Right atrium auricular region (tissue), 2 donors: ENCODE measurements at regions not wholly inside any gene's neighbourhood (a gene's known extent, or its start where the extent isn't known, plus 50 kb on each side); places are given as distances from the start of the nearest gene placed in this dataset.
"Not testable (repeated sequence)": the region's sequence is repeated elsewhere in the genome, so short reads cannot be mapped to it uniquely, and the experiment has no call there.

Experiments used
- DNase-seq: peaks from one replicate; pipeline ENCODE4 v3.0.0-alpha.2; 2019; ENCODE audit warnings: low spot score
- H3K27ac ChIP-seq, 2 donors: fragments of 200-600 bp; sonication (generic); 1 replicate in 1 of 2; 2 replicates in 1 of 2; pipeline ENCODE4 v1.5.1; 2016 to 2019
- H3K27me3 ChIP-seq, 2 donors: fragments of 200-600 bp; sonication (generic); one replicate each; pipeline versions ENCODE4 v1.5.1 to v1.6.0; 2017 to 2019
- H3K36me3 ChIP-seq: fragments of 200-600 bp; sonication (generic); one replicate; pipeline ENCODE4 v1.5.1; 2016
- H3K4me1 ChIP-seq, 2 donors: fragments of 200-600 bp; sonication (generic); one replicate each; pipeline versions ENCODE4 v1.5.1 to v1.6.0; 2017 to 2019
- H3K4me3 ChIP-seq, 2 donors: fragments of 200-600 bp; sonication (generic); 1 replicate in 1 of 2; 2 replicates in 1 of 2; pipeline ENCODE4 v1.5.1; 2017 to 2019; ENCODE audit warnings: mild to moderate bottlenecking in 1 of 2, moderate library complexity in 1 of 2
- H3K9me3 ChIP-seq, 2 donors: fragments of 200-600 bp; sonication (generic); one replicate each; pipeline ENCODE4 v1.5.1; 2019
- CTCF ChIP-seq, 2 donors: fragments of 200-600 bp; sonication (generic); IDR thresholded peaks; one replicate each; pipeline ENCODE4 v1.5.1; 2019; ENCODE audit warnings: antibody characterized with exemption in 2 of 2

- not testable (repeated sequence) for H3K27ac ChIP-seq, DNase-seq, H3K4me3 ChIP-seq, H3K4me1 ChIP-seq, H3K27me3 ChIP-seq, H3K9me3 ChIP-seq, H3K36me3 ChIP-seq
Measured at GRCh38 chr16:31975826-31976419, 102.3 kb downstream of the ZNF267 start.

- H3K36me3 ChIP-seq, DNase-seq, H3K4me3 ChIP-seq, H3K27me3 ChIP-seq, H3K9me3 ChIP-seq, H3K4me1 ChIP-seq, H3K27ac ChIP-seq: not testable (repeated sequence)
Measured at GRCh38 chr16:31978463-31978862, 104.9 kb downstream of the ZNF267 start.

GRCh38 chr16:31981739-31982138 lies 108.1 kb downstream of the ZNF267 start:
- H3K27ac ChIP-seq, H3K36me3 ChIP-seq, H3K4me1 ChIP-seq, H3K27me3 ChIP-seq, DNase-seq, H3K4me3 ChIP-seq, H3K9me3 ChIP-seq: not testable (repeated sequence)

GRCh38 chr16:31982986-31983385 lies 109.4 kb downstream of the ZNF267 start:
- not testable (repeated sequence) for H3K9me3 ChIP-seq, H3K36me3 ChIP-seq, H3K4me1 ChIP-seq, H3K27ac ChIP-seq, H3K4me3 ChIP-seq, DNase-seq, H3K27me3 ChIP-seq

- H3K4me3 ChIP-seq, H3K27ac ChIP-seq, H3K36me3 ChIP-seq, H3K4me1 ChIP-seq, H3K9me3 ChIP-seq, DNase-seq, H3K27me3 ChIP-seq: not testable (repeated sequence)
Measured at GRCh38 chr16:31983666-31984065, 110.1 kb downstream of the ZNF267 start.

GRCh38 chr16:31986895-31987294 lies 113.3 kb downstream of the ZNF267 start:
- H3K36me3 ChIP-seq, H3K27ac ChIP-seq, DNase-seq, H3K4me3 ChIP-seq, H3K27me3 ChIP-seq, H3K9me3 ChIP-seq, H3K4me1 ChIP-seq: not testable (repeated sequence)

GRCh38 chr16:31988595-31989581 lies 115.3 kb downstream of the ZNF267 start:
- H3K4me1 ChIP-seq, H3K27ac ChIP-seq, H3K36me3 ChIP-seq, H3K9me3 ChIP-seq, H3K27me3 ChIP-seq, H3K4me3 ChIP-seq, DNase-seq: not testable (repeated sequence)
- TF ChIP-seq CTCF (IDR thresholded peaks at IDR 0.05), result peak in 1 of 2 donors; percentile 35

GRCh38 chr16:31990261-31990660 lies 116.7 kb downstream of the ZNF267 start:
- H3K9me3 ChIP-seq, H3K36me3 ChIP-seq, H3K4me3 ChIP-seq, H3K27me3 ChIP-seq, H3K27ac ChIP-seq, DNase-seq, H3K4me1 ChIP-seq: not testable (repeated sequence)

- H3K27me3 ChIP-seq, H3K27ac ChIP-seq, H3K4me1 ChIP-seq, H3K9me3 ChIP-seq, H3K4me3 ChIP-seq, DNase-seq, H3K36me3 ChIP-seq: not testable (repeated sequence)
Measured at GRCh38 chr16:31990980-31991379, 117.4 kb downstream of the ZNF267 start.

- DNase-seq, H3K27me3 ChIP-seq, H3K4me3 ChIP-seq, H3K27ac ChIP-seq, H3K9me3 ChIP-seq, H3K36me3 ChIP-seq, H3K4me1 ChIP-seq: not testable (repeated sequence)
Measured at GRCh38 chr16:31996325-31996724, 122.7 kb downstream of the ZNF267 start.

GRCh38 chr16:32002496-32002895 lies 128.9 kb downstream of the ZNF267 start:
- H3K4me1 ChIP-seq, H3K36me3 ChIP-seq, H3K27me3 ChIP-seq, H3K27ac ChIP-seq, H3K9me3 ChIP-seq, DNase-seq, H3K4me3 ChIP-seq: not testable (repeated sequence)

- H3K4me3 ChIP-seq, H3K27me3 ChIP-seq, H3K36me3 ChIP-seq, DNase-seq, H3K27ac ChIP-seq, H3K4me1 ChIP-seq, H3K9me3 ChIP-seq: not testable (repeated sequence)
Measured at GRCh38 chr16:32003819-32004218, 130.2 kb downstream of the ZNF267 start.

- not testable (repeated sequence) for H3K36me3 ChIP-seq, DNase-seq, H3K9me3 ChIP-seq, H3K4me1 ChIP-seq, H3K27me3 ChIP-seq, H3K4me3 ChIP-seq, H3K27ac ChIP-seq
Measured at GRCh38 chr16:32038783-32039496, 165.3 kb downstream of the ZNF267 start.

- not testable (repeated sequence) for H3K4me3 ChIP-seq, H3K9me3 ChIP-seq, H3K36me3 ChIP-seq, H3K4me1 ChIP-seq, DNase-seq, H3K27me3 ChIP-seq, H3K27ac ChIP-seq
Measured at GRCh38 chr16:32039919-32040318, 166.3 kb downstream of the ZNF267 start.
